ENCODE measurements at regions not wholly inside any gene's neighbourhood (a gene's known extent, or its start where the extent isn't known, plus 50 kb on each side); places are given as distances from the start of the nearest gene placed in this dataset.

- DNase-seq, result no peak
- intact Hi-C loops (cut with DNase I; ENCODE audit: low total_unique reads), result no loop called here
- H3K4me1 ChIP-seq, result no peaks in the 10 kb centered on the region
- H3K27ac ChIP-seq, result no peak overlapping the region
- H3K4me3 ChIP-seq, result no peak overlapping the region
- WGBS, 5 donors, result 68 to 75% (median 71%) methylated on average over 4 of the region's 4 CpGs
- H3K36me3 ChIP-seq, result no peaks in the 10 kb centered on the region
- no peaks in the 10 kb centered on the region for H3K27me3 ChIP-seq
- TF ChIP-seq POLR2AphosphoS5 (IDR thresholded peaks at IDR 0.05) (no peak), POLR2A (IDR thresholded peaks at IDR 0.05) (no peak), CTCF (IDR thresholded peaks at IDR 0.05) (no peak), EP300 (IDR thresholded peaks at IDR 0.05) (no peak)
- H3K9me3 ChIP-seq, result no peaks in the 10 kb centered on the region
Measured at GRCh38 chr18:44041961-44042360, 638.7 kb upstream of the SETBP1 start.

- Histone ChIP-seq H3K36me3 (no peaks in the 10 kb centered on the region), H3K4me3 (no peak overlapping the region), H3K27me3 (no peaks in the 10 kb centered on the region), H3K9me3 (no peaks in the 10 kb centered on the region), H3K4me1 (no peaks in the 10 kb centered on the region), H3K27ac (no peak overlapping the region)
- no peak for DNase-seq
- intact Hi-C loops (cut with DNase I; ENCODE audit: low total_unique reads), result no loop called here
- WGBS, 5 donors, result 80 to 90% (median 87%) methylated on average over 8 of the region's 8 CpGs
- TF ChIP-seq EP300 (IDR thresholded peaks at IDR 0.05) (no peak), POLR2AphosphoS5 (IDR thresholded peaks at IDR 0.05) (no peak)
Measured at GRCh38 chr18:44046376-44046975, 634.2 kb upstream of the SETBP1 start.

GRCh38 chr18:44047585-44047984 lies 633.1 kb upstream of the SETBP1 start:
- Histone ChIP-seq H3K9me3 (no peaks in the 10 kb centered on the region), H3K27me3 (no peaks in the 10 kb centered on the region), H3K4me1 (no peaks in the 10 kb centered on the region), H3K27ac (no peak overlapping the region), H3K4me3 (no peak overlapping the region), H3K36me3 (no peaks in the 10 kb centered on the region)
- intact Hi-C loops (cut with DNase I; ENCODE audit: low total_unique reads), result no loop called here
- 91 to 98% (median 96%) methylated on average over 3 of the region's 3 CpGs for WGBS, 5 donors
- no peak for TF ChIP-seq CTCF (IDR thresholded peaks at IDR 0.05)
- TF ChIP-seq POLR2A (IDR thresholded peaks at IDR 0.05), result no peak
- TF ChIP-seq EP300 (IDR thresholded peaks at IDR 0.05), result no peak
- no peak for TF ChIP-seq POLR2AphosphoS5 (IDR thresholded peaks at IDR 0.05)
- DNase-seq, result no peak

GRCh38 chr18:44048435-44048834 lies 632.3 kb upstream of the SETBP1 start:
- Histone ChIP-seq H3K27ac (no peak overlapping the region), H3K4me3 (no peak overlapping the region), H3K36me3 (no peaks in the 10 kb centered on the region), H3K4me1 (no peaks in the 10 kb centered on the region), H3K9me3 (no peaks in the 10 kb centered on the region), H3K27me3 (no peaks in the 10 kb centered on the region)
- TF ChIP-seq EP300 (IDR thresholded peaks at IDR 0.05) (no peak), POLR2AphosphoS5 (IDR thresholded peaks at IDR 0.05) (no peak), POLR2A (IDR thresholded peaks at IDR 0.05) (no peak), CTCF (IDR thresholded peaks at IDR 0.05) (no peak)
- intact Hi-C loops (cut with DNase I; ENCODE audit: low total_unique reads), result no loop called here
- no peak for DNase-seq
- 79 to 83% (median 81%) methylated on average over 3 of the region's 3 CpGs for WGBS, 5 donors

GRCh38 chr18:44048846-44049245 lies 631.8 kb upstream of the SETBP1 start:
- Histone ChIP-seq H3K36me3 (no peaks in the 10 kb centered on the region), H3K27ac (no peak overlapping the region), H3K4me3 (no peak overlapping the region), H3K9me3 (no peaks in the 10 kb centered on the region), H3K4me1 (no peaks in the 10 kb centered on the region), H3K27me3 (no peaks in the 10 kb centered on the region)
- 61 to 71% (median 66%) methylated on average over 2 of the region's 2 CpGs for WGBS, 5 donors
- TF ChIP-seq POLR2AphosphoS5 (IDR thresholded peaks at IDR 0.05) (no peak), POLR2A (IDR thresholded peaks at IDR 0.05) (no peak), EP300 (IDR thresholded peaks at IDR 0.05) (no peak), CTCF (IDR thresholded peaks at IDR 0.05) (no peak)
- DNase-seq, result no peak
- intact Hi-C loops (cut with DNase I; ENCODE audit: low total_unique reads), result no loop called here
